Tibial nerve (tissue), 4 donors: ENCODE measurements at regions not wholly inside any gene's neighbourhood (a gene's known extent, or its start where the extent isn't known, plus 50 kb on each side); places are given as distances from the start of the nearest gene placed in this dataset.

Experiments used
- DNase-seq, 2 donors: peaks; one replicate each; pipeline ENCODE4 v3.0.0-alpha.2; 2019; ENCODE audit warnings: low spot score in 2 of 2
- H3K27ac ChIP-seq, 4 donors: fragments of 200-600 bp; sonication (generic) in 3 of 4; one replicate each; pipeline ENCODE4 v1.5.1; 2017 to 2019; ENCODE audit warnings: mild to moderate bottlenecking in 1 of 4
- H3K27me3 ChIP-seq, 2 donors: fragments of 200-600 bp; sonication (generic) in 1 of 2; one replicate each; pipeline versions ENCODE4 v1.5.1 to v1.6.0; 2017 to 2019
- H3K36me3 ChIP-seq, 3 donors: fragments of 200-600 bp; sonication (generic); one replicate each; pipeline ENCODE4 v1.5.1; 2018 to 2019
- H3K4me1 ChIP-seq, 4 donors: fragments of 200-600 bp; sonication (generic) in 3 of 4; one replicate each; pipeline ENCODE4 v1.5.1; 2017 to 2019
- H3K4me3 ChIP-seq, 4 donors: fragments of 200-600 bp; sonication (generic) in 3 of 4; one replicate each; pipeline ENCODE4 v1.5.1; 2017 to 2019; ENCODE audit warnings: mild to moderate bottlenecking in 1 of 4, moderate library complexity in 1 of 4
- H3K9me3 ChIP-seq, 4 donors: fragments of 200-600 bp; sonication (generic) in 3 of 4; one replicate each; pipeline ENCODE4 v1.5.1; 2017 to 2019
- EP300 ChIP-seq, 2 donors: sonication (generic); formaldehyde crosslinking; IDR thresholded peaks; one replicate each; pipeline ENCODE4 v1.6.1; 2017; ENCODE audit warnings: antibody characterized with exemption in 2 of 2, mild to moderate bottlenecking in 1 of 2
- POLR2A ChIP-seq, 2 donors: fragments of 450-650 bp; IDR thresholded peaks; one replicate each; pipeline ENCODE4 v1.6.1; 2017; ENCODE audit warnings: antibody characterized with exemption in 2 of 2, mild to moderate bottlenecking in 2 of 2, moderate library complexity in 2 of 2
- WGBS, 2 donors: methylation state at CpG; one replicate each; pipeline ENCODE4 v1.1.5; 2018; 5-methylcytosine and 5-hydroxymethylcytosine counted together
- TF ChIP-seq, protein P1 (sequence below), 5 experiments: fragments of 200-600 bp in 3 of 5; fragments of 450-650 bp in 2 of 5; sonication (generic) in 3 of 5; IDR thresholded peaks; one replicate each; pipeline ENCODE4 v1.5.1; 2016 to 2019; ENCODE audit warnings: antibody characterized with exemption in 5 of 5, mild to moderate bottlenecking in 3 of 5, moderate library complexity in 2 of 5

DNA sequence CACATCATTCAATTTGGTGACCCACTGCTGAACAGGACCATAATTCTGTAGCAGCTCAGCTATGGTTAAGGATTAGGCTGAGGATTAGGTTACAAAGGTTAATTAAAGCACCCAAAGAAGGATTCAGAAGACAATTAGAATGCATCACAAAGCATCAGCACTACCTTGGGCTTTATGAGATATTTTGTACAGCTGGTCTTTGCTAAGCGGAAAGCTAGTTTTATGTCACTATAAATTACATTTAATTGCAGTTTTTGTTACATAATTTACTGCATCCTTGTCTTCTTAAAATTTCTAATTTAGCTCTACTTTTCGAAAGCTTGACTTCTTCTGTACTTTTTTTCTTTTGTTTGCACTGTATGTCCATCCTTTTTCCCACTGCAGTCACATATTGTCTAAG, 711.5 kb downstream of the RPS29 start:
- H3K27me3 ChIP-seq, result no peaks in the 10 kb centered on the region
- WGBS, 2 donors, result 74 to 77% methylated on average over 2 of the region's 2 CpGs
- DNase-seq, result no peak
- no peaks in the 10 kb centered on the region for H3K36me3 ChIP-seq
- H3K9me3 ChIP-seq, result peaks cover 0 to 7% (median 0%) of the 10 kb centered on the region in 4 donors
- TF ChIP-seq POLR2A (IDR thresholded peaks at IDR 0.05) (no peak), EP300 (IDR thresholded peaks at IDR 0.05) (no peak)
- TF ChIP-seq, protein P1, sequence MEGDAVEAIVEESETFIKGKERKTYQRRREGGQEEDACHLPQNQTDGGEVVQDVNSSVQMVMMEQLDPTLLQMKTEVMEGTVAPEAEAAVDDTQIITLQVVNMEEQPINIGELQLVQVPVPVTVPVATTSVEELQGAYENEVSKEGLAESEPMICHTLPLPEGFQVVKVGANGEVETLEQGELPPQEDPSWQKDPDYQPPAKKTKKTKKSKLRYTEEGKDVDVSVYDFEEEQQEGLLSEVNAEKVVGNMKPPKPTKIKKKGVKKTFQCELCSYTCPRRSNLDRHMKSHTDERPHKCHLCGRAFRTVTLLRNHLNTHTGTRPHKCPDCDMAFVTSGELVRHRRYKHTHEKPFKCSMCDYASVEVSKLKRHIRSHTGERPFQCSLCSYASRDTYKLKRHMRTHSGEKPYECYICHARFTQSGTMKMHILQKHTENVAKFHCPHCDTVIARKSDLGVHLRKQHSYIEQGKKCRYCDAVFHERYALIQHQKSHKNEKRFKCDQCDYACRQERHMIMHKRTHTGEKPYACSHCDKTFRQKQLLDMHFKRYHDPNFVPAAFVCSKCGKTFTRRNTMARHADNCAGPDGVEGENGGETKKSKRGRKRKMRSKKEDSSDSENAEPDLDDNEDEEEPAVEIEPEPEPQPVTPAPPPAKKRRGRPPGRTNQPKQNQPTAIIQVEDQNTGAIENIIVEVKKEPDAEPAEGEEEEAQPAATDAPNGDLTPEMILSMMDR (IDR thresholded peaks at IDR 0.05), result no peak
- no peaks in the 10 kb centered on the region for H3K4me1 ChIP-seq
- no peak overlapping the region for H3K4me3 ChIP-seq
- H3K27ac ChIP-seq, result no peak overlapping the region

DNA sequence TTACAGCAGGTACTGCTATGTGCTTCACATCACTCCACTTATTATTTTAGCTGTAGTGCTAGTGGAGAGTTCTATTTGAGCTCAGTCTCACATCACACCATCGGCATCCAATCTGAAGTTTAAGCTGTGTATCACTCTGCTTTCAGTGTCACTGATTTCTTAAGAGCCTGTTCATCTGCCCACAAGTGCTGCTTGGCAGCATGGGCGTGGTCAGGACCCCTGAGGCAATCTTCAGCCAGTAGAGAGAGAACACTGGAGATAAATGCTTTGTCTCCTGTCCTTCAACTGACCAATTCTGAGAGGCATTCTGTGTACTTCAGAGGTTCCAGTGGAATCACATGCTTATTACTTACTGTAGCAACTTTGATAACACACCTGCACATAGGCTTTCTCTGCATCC, 728.8 kb downstream of the RPS29 start:
- Histone ChIP-seq H3K9me3 (no peaks in the 10 kb centered on the region), H3K4me3 (no peak overlapping the region), H3K27ac (no peak overlapping the region), H3K36me3 (no peaks in the 10 kb centered on the region), H3K4me1 (no peaks in the 10 kb centered on the region), H3K27me3 (no peaks in the 10 kb centered on the region)
- no peak for DNase-seq
- 53 to 62% methylated on average over 2 of the region's 2 CpGs for WGBS, 2 donors
- TF ChIP-seq, protein P1 (IDR thresholded peaks at IDR 0.05), result no peak
- no peak for TF ChIP-seq POLR2A (IDR thresholded peaks at IDR 0.05)
- no peak for TF ChIP-seq EP300 (IDR thresholded peaks at IDR 0.05)

DNA sequence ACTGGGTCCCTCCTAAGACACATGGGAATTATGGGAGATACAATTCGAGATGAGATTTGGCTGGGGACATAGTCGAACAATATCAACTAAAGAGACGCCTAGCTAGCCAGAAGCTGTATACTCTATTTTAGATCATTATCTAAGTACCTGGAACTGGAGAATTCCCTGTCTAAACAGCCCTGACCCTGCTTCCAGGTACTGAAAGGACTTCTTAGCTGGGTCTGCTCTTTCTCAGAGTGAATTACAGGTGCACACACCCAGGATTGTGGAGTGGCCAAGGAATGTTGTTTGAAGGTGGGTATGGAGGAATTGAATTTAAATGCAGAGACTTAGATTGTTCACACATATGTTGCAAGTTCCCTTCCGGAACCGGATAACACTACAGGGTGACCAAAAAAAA, 733.0 kb downstream of the RPS29 start:
- H3K27me3 ChIP-seq, result no peaks in the 10 kb centered on the region
- no peaks in the 10 kb centered on the region for H3K4me1 ChIP-seq
- no peaks in the 10 kb centered on the region for H3K36me3 ChIP-seq
- 63 to 85% methylated on average over 5 of the region's 5 CpGs for WGBS, 2 donors
- no peak overlapping the region for H3K27ac ChIP-seq
- no peak for DNase-seq
- no peak overlapping the region for H3K4me3 ChIP-seq
- TF ChIP-seq EP300 (IDR thresholded peaks at IDR 0.05), result no peak
- no peak for TF ChIP-seq POLR2A (IDR thresholded peaks at IDR 0.05)
- TF ChIP-seq, protein P1 (IDR thresholded peaks at IDR 0.05), result no peak
- H3K9me3 ChIP-seq, result no peaks in the 10 kb centered on the region

DNA sequence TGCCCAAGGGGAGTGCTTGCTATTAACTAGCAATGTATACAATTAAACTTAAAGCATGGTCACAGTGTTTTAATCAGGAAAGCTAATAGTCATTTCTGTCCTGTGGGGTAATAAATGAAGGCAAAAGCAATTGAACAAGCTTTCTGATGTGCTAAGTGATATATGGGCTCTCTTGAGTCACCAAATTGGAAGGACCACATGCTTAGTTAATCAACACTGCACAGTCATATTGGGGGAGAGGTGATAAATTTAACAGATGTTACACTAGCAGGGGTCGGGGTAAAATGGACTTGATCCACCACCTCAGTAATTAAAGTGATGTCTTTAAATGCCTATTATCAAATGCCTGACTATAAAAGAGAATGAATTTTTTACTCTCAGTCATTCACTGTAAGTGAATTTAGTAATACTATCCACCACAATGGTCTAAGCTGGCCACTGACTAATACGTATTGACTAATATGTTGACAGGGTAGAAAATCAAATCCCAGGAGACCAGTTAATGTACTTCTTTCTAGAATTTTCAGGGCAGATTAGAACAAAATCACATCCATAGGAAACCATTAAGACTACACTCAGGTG, 736.3 kb downstream of the RPS29 start:
- TF ChIP-seq, protein P1 (IDR thresholded peaks at IDR 0.05), result no peak
- TF ChIP-seq POLR2A (IDR thresholded peaks at IDR 0.05), result no peak
- TF ChIP-seq EP300 (IDR thresholded peaks at IDR 0.05), result no peak
- Histone ChIP-seq H3K4me1 (no peaks in the 10 kb centered on the region), H3K36me3 (no peaks in the 10 kb centered on the region), H3K27ac (no peak overlapping the region), H3K4me3 (no peak overlapping the region), H3K9me3 (no peaks in the 10 kb centered on the region), H3K27me3 (no peaks in the 10 kb centered on the region)
- DNase-seq, result no peak
- 18 to 57% methylated on average over 2 of the region's 2 CpGs for WGBS, 2 donors

DNA sequence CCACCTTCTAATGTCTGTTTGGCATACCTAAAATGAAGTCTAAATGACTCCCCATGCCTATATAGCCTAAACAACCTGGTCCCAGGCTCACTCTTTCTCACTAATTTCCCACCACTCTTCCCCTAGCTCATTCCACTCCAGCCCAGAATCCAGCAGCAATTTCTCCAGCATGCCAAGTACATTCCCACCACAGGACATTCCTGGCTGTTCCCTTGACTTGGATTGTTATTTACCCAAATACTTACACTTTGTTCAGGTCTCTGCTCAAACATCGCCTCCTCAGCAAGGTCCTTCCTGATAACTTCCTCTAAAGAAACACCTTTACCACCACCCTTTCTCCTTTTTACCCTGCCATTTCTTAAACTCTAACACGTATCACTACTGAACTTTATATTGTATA, 743.4 kb downstream of the RPS29 start:
- Histone ChIP-seq H3K4me1 (no peaks in the 10 kb centered on the region), H3K9me3 (no peaks in the 10 kb centered on the region), H3K36me3 (no peaks in the 10 kb centered on the region), H3K4me3 (no peak overlapping the region), H3K27me3 (no peaks in the 10 kb centered on the region), H3K27ac (no peak overlapping the region)
- no peak for DNase-seq
- TF ChIP-seq EP300 (IDR thresholded peaks at IDR 0.05) (no peak), POLR2A (IDR thresholded peaks at IDR 0.05) (no peak)
- TF ChIP-seq, protein P1 (IDR thresholded peaks at IDR 0.05), result no peak
- 86 to 96% methylated on average over 2 of the region's 2 CpGs for WGBS, 2 donors
